ENCODE measurements at regions not wholly inside any gene's neighbourhood (a gene's known extent, or its start where the extent isn't known, plus 50 kb on each side); places are given as distances from the start of the nearest gene placed in this dataset.
"Not testable (repeated sequence)": the region's sequence is repeated elsewhere in the genome, so short reads cannot be mapped to it uniquely, and the experiment has no call there.

- DNase-seq: no peak
These were observed 227.4 kb downstream of the RPAP3 start for GRCh38 chr12:47478426-47478825.

GRCh38 chr12:47473091-47473490 lies 232.7 kb downstream of the RPAP3 start:
- DNase-seq: no peak

GRCh38 chr12:47470349-47470748 lies 235.5 kb downstream of the RPAP3 start:
- not testable (repeated sequence) for DNase-seq

- not testable (repeated sequence) for DNase-seq
These were observed 241.9 kb downstream of the RPAP3 start for GRCh38 chr12:47463918-47464317.

GRCh38 chr12:47458279-47458678 lies 247.6 kb downstream of the RPAP3 start:
- no peak for DNase-seq

- no peak for DNase-seq
These were observed 256.0 kb downstream of the RPAP3 start for GRCh38 chr12:47449797-47450196.

- DNase-seq: no peak
These were observed 263.5 kb downstream of the RPAP3 start for GRCh38 chr12:47442310-47442709.

- DNase-seq: no peak
These were observed 264.3 kb downstream of the RPAP3 start for GRCh38 chr12:47441490-47441889.

GRCh38 chr12:47438175-47438574 lies 267.7 kb downstream of the RPAP3 start:
- no peak for DNase-seq

GRCh38 chr12:47437570-47437969 lies 268.3 kb downstream of the RPAP3 start:
- DNase-seq: no peak

- DNase-seq: no peak
These were observed 272.0 kb downstream of the RPAP3 start for GRCh38 chr12:47433876-47434275.

- peak; percentile 32 for DNase-seq
These were observed 279.0 kb downstream of the RPAP3 start for GRCh38 chr12:47426678-47427309.

- DNase-seq: no peak
These were observed 283.2 kb downstream of the RPAP3 start for GRCh38 chr12:47422611-47423010.

GRCh38 chr12:47419497-47419896 lies 286.3 kb downstream of the RPAP3 start:
- no peak for DNase-seq

- DNase-seq: no peak
These were observed 287.9 kb downstream of the RPAP3 start for GRCh38 chr12:47417955-47418354.

GRCh38 chr12:47417121-47417520 lies 288.7 kb downstream of the RPAP3 start:
- no peak for DNase-seq

GRCh38 chr12:47415054-47415453 lies 290.8 kb downstream of the RPAP3 start:
- no peak for DNase-seq

GRCh38 chr12:47414511-47414910 lies 291.3 kb downstream of the RPAP3 start:
- DNase-seq: no peak

- no peak for DNase-seq
These were observed 292.0 kb downstream of the RPAP3 start for GRCh38 chr12:47413806-47414205.

GRCh38 chr12:47412601-47413236 lies 293.1 kb downstream of the RPAP3 start:
- DNase-seq: no peak

GRCh38 chr12:47411966-47412365 lies 293.9 kb downstream of the RPAP3 start:
- no peak for DNase-seq

- no peak for DNase-seq
These were observed 295.0 kb downstream of the RPAP3 start for GRCh38 chr12:47410862-47411261.

GRCh38 chr12:47410383-47410782 lies 295.4 kb downstream of the RPAP3 start:
- DNase-seq: no peak

GRCh38 chr12:47409310-47409987 lies 296.4 kb downstream of the RPAP3 start:
- no peak for DNase-seq

Data from stimulated activated CD4-positive, alpha-beta T cell treated with anti-CD3 and anti-CD28 coated beads, Interleukin-4, amount 100 ng/mL, for 1 hour (primary cell).